Osteoblast (primary cell): ENCODE measurements at regions not wholly inside any gene's neighbourhood (a gene's known extent, or its start where the extent isn't known, plus 50 kb on each side); places are given as distances from the start of the nearest gene placed in this dataset.

Experiments
- DNase-seq: peaks from one replicate; pipeline ENCODE4 v3.0.0; 2011; ENCODE audit warnings: low spot score, mixed read lengths; ENCODE audit not compliant: insufficient read length; ENCODE audit errors: missing footprints
- H2AFZ ChIP-seq: 2 replicates; pipeline ENCODE4 v1.6.0; 2011; ENCODE audit warnings: mild to moderate bottlenecking, low read length
- H3K27ac ChIP-seq: 2 replicates; pipeline ENCODE4 v1.5.1; 2011; ENCODE audit warnings: mild to moderate bottlenecking, low read depth, low read length, moderate library complexity
- H3K27me3 ChIP-seq: 2 replicates; pipeline ENCODE4 v1.6.0; 2012; ENCODE audit warnings: mild to moderate bottlenecking, control low read depth, inconsistent platforms, low read length, moderate library complexity; ENCODE audit not compliant: insufficient read depth
- H3K36me3 ChIP-seq: 2 replicates; pipeline ENCODE4 v1.5.1; 2011; ENCODE audit warnings: mild to moderate bottlenecking, low read length, control low read depth, moderate library complexity; ENCODE audit not compliant: insufficient read depth
- H3K4me1 ChIP-seq: 2 replicates; pipeline ENCODE4 v1.5.1; 2011; ENCODE audit warnings: mild to moderate bottlenecking, low read length, control low read depth, moderate library complexity; ENCODE audit not compliant: insufficient read depth
- H3K4me2 ChIP-seq: 2 replicates; pipeline ENCODE4 v1.6.0; 2011; ENCODE audit warnings: mild to moderate bottlenecking, low read length; ENCODE audit not compliant: insufficient read depth
- H3K4me3 ChIP-seq: fragments of 200-600 bp; sonication (generic); 3 replicates; pipeline ENCODE4 v1.5.1; 2012; ENCODE audit warnings: mild to moderate bottlenecking, low read length, inconsistent platforms; ENCODE audit not compliant: insufficient read depth
- H3K79me2 ChIP-seq: 2 replicates; pipeline ENCODE4 v1.6.0; 2012; ENCODE audit warnings: mild to moderate bottlenecking, low read length, control low read depth, inconsistent platforms; ENCODE audit not compliant: insufficient read depth
- H3K9me3 ChIP-seq: 2 replicates; pipeline ENCODE4 v1.5.1; 2011; ENCODE audit warnings: low read depth, low read length, control low read depth
- H4K20me1 ChIP-seq: 2 replicates; pipeline ENCODE4 v1.6.0; 2012; ENCODE audit warnings: mild to moderate bottlenecking, low read length, control low read depth; ENCODE audit not compliant: insufficient read depth
- CTCF ChIP-seq: IDR thresholded peaks from 2 replicates; pipeline ENCODE4 v1.5.1; 2011; ENCODE audit warnings: mild to moderate bottlenecking, low read depth, low read length, moderate library complexity; ENCODE audit errors: extremely low read depth

GRCh38 chr10:47094126-47094525 lies 182.9 kb downstream of the PTPN20 start:
- Histone ChIP-seq H3K4me2 (no peak overlapping the region), H3K79me2 (no peaks in the 10 kb centered on the region), H3K27ac (no peak overlapping the region), H3K4me1 (no peaks in the 10 kb centered on the region), H3K4me3 (no peak overlapping the region), H4K20me1 (no peaks in the 10 kb centered on the region), H3K36me3 (no peaks in the 10 kb centered on the region), H2AFZ (no peak overlapping the region), H3K9me3 (no peaks in the 10 kb centered on the region), H3K27me3 (no peaks in the 10 kb centered on the region)
- TF ChIP-seq CTCF = no peak
- DNase-seq = no peak

DNA sequence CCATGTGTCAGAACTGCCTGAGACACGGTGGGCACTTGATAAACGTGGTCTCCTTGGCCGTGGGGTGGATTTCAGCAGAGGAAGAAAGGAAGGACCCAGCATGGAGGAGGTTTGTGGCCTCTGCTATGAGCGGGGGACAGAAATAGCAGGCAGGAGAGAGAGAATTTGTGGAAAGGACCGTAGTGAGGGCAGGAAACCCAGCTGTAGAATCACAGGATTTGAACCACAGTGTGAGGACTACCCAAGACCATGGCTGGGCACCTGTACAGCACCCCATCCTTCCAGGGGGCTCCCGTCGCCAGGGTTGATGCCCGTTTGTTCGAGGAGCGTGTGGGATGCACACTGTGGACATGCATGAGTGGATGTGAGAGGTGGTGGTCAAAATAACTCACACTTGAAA lies 183.4 kb downstream of the PTPN20 start:
- no peaks in the 10 kb centered on the region for H3K9me3 ChIP-seq
- H3K36me3 ChIP-seq = no peaks in the 10 kb centered on the region
- no peak overlapping the region for H3K27ac ChIP-seq
- H2AFZ ChIP-seq = no peak overlapping the region
- TF ChIP-seq CTCF = no peak
- H3K4me3 ChIP-seq = no peak overlapping the region
- no peak overlapping the region for H3K4me2 ChIP-seq
- no peaks in the 10 kb centered on the region for H3K79me2 ChIP-seq
- no peaks in the 10 kb centered on the region for H3K4me1 ChIP-seq
- DNase-seq = peak; percentile 46
- peaks cover 4% of the 10 kb centered on the region for H3K27me3 ChIP-seq
- H4K20me1 ChIP-seq = no peaks in the 10 kb centered on the region

DNA sequence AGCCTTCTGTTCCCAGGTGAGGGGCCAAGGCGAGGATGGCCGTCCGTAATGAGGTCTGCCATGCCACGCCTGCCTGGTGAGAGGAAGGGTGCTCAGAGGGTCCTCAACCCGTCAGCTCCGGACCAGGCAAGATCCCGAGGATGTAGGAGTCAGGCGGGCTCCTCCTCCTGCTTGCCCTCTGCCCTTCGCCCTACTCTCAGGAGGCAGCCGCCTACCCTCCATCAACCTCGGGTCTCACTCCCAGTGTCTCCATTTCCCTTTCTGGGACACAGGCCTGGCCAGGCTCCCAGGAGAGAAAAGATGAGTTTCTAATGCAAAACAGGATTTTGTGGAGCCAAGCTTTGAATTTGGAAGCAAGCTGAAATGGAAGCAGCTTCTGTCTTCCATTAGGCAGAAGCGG lies 184.0 kb downstream of the PTPN20 start:
- H4K20me1 ChIP-seq = no peaks in the 10 kb centered on the region
- no peaks in the 10 kb centered on the region for H3K9me3 ChIP-seq
- no peak for DNase-seq
- no peak overlapping the region for H3K27ac ChIP-seq
- H2AFZ ChIP-seq = no peak overlapping the region
- H3K4me1 ChIP-seq = no peaks in the 10 kb centered on the region
- no peak for TF ChIP-seq CTCF
- H3K27me3 ChIP-seq = peaks cover 5% of the 10 kb centered on the region
- no peaks in the 10 kb centered on the region for H3K79me2 ChIP-seq
- no peaks in the 10 kb centered on the region for H3K36me3 ChIP-seq
- no peak overlapping the region for H3K4me3 ChIP-seq
- H3K4me2 ChIP-seq = no peak overlapping the region

- TF ChIP-seq CTCF = no peak
- Histone ChIP-seq H3K27ac (no peak overlapping the region), H3K27me3 (peaks cover 5% of the 10 kb centered on the region), H3K36me3 (no peaks in the 10 kb centered on the region), H2AFZ (no peak overlapping the region), H4K20me1 (no peaks in the 10 kb centered on the region), H3K4me3 (no peak overlapping the region), H3K4me2 (no peak overlapping the region), H3K79me2 (no peaks in the 10 kb centered on the region), H3K4me1 (no peaks in the 10 kb centered on the region), H3K9me3 (no peaks in the 10 kb centered on the region)
- peak; percentile 11 for DNase-seq
Observed at GRCh38 chr10:47095848-47096612, 184.8 kb downstream of the PTPN20 start.
